Fibroblast of lung (primary cell): ENCODE measurements at regions not wholly inside any gene's neighbourhood (a gene's known extent, or its start where the extent isn't known, plus 50 kb on each side); places are given as distances from the start of the nearest gene placed in this dataset.

Source experiments
- DNase-seq, 2 donors: peaks; one replicate each; pipeline versions ENCODE4 v3.0.0 to v3.0.0-alpha.2; 2010; ENCODE audit warnings: low read depth in 2 of 2
- H2AFZ ChIP-seq: 2 replicates; pipeline ENCODE4 v1.5.1; 2012; ENCODE audit warnings: low read length, control low read depth, inconsistent platforms
- H3K27ac ChIP-seq: 2 replicates; pipeline ENCODE4 v1.5.1; 2011; ENCODE audit warnings: low read length, control low read depth; ENCODE audit not compliant: insufficient read depth
- H3K27me3 ChIP-seq: 2 replicates; pipeline ENCODE4 v1.5.1; 2011; ENCODE audit warnings: mild to moderate bottlenecking, low read length; ENCODE audit not compliant: control insufficient read depth, insufficient read depth
- H3K36me3 ChIP-seq: 2 replicates; pipeline ENCODE4 v1.5.1; 2011; ENCODE audit warnings: low read length; ENCODE audit not compliant: control insufficient read depth, insufficient read depth
- H3K4me1 ChIP-seq: 2 replicates; pipeline ENCODE4 v1.5.1; 2011; ENCODE audit warnings: low read length; ENCODE audit not compliant: control insufficient read depth, insufficient read depth; ENCODE audit errors: extremely low read depth
- H3K4me2 ChIP-seq: 2 replicates; pipeline ENCODE4 v1.5.1; 2011; ENCODE audit warnings: low read length, control low read depth; ENCODE audit not compliant: insufficient read depth; ENCODE audit errors: extremely low read depth
- H3K4me3 ChIP-seq, 4 experiments: fragments of 200-600 bp in 1 of 4; sonication (generic) in 1 of 4; replicated peaks in 1 of 4; 2 replicates each; pipeline ENCODE4 v1.5.1; 2011 to 2016; ENCODE audit warnings: low read length in 4 of 4, low read depth in 3 of 4, mild to moderate bottlenecking in 3 of 4, control low read depth in 2 of 4, inconsistent platforms in 1 of 4, mixed read lengths in 1 of 4; ENCODE audit not compliant: insufficient read depth in 1 of 4; ENCODE audit errors: control extremely low read depth in 1 of 4
- H3K79me2 ChIP-seq: 2 replicates; pipeline ENCODE4 v1.5.1; 2012; ENCODE audit warnings: mild to moderate bottlenecking, low read length, inconsistent platforms; ENCODE audit not compliant: control insufficient read depth, insufficient read depth
- H3K9ac ChIP-seq: 2 replicates; pipeline ENCODE4 v1.5.1; 2011; ENCODE audit warnings: mild to moderate bottlenecking, low read length, control low read depth; ENCODE audit not compliant: insufficient read depth
- H3K9me3 ChIP-seq: 2 replicates; pipeline ENCODE4 v1.5.1; 2012; ENCODE audit warnings: low read depth, low read length; ENCODE audit not compliant: control insufficient read depth, insufficient read depth
- H4K20me1 ChIP-seq: 2 replicates; pipeline ENCODE4 v1.5.1; 2011; ENCODE audit warnings: low read length; ENCODE audit not compliant: control insufficient read depth, insufficient read depth; ENCODE audit errors: extremely low read depth
- CTCF ChIP-seq, 2 donors: IDR thresholded peaks in 1 of 2; conservative IDR thresholded peaks in 1 of 2; 1 replicate in 1 of 2; 2 replicates in 1 of 2; pipeline ENCODE4 v1.5.1; 2011 to 2012; ENCODE audit warnings: low read length in 2 of 2, control low read depth in 1 of 2, inconsistent platforms in 1 of 2, low read depth in 1 of 2, mild to moderate bottlenecking in 1 of 2
- EZH2 ChIP-seq: IDR thresholded peaks from 2 replicates; pipeline ENCODE4 v1.5.1; 2012; ENCODE audit warnings: low read length, control low read depth, mild to moderate bottlenecking; ENCODE audit errors: missing control alignments

GRCh38 chr5:2549354-2549753 is 202.1 kb downstream of the IRX2 start:
- TF ChIP-seq CTCF (conservative IDR thresholded peaks at IDR 0.05 in 1 of 2, IDR thresholded peaks at IDR 0.05 in 1 of 2; ENCODE audit: low read depth in 1 of 2, low read length in 2 of 2) (no peak), EZH2 (no peak)
- H3K4me1 ChIP-seq, result no peaks in the 10 kb centered on the region
- DNase-seq, result no peak
- no peaks in the 10 kb centered on the region for H3K36me3 ChIP-seq
- H3K27me3 ChIP-seq, result no peaks in the 10 kb centered on the region
- H3K9ac ChIP-seq, result no peak overlapping the region
- no peak overlapping the region for H3K27ac ChIP-seq
- no peaks in the 10 kb centered on the region for H4K20me1 ChIP-seq
- no peak overlapping the region for H2AFZ ChIP-seq
- H3K4me2 ChIP-seq, result no peak overlapping the region
- no peak overlapping the region for H3K4me3 ChIP-seq
- no peaks in the 10 kb centered on the region for H3K79me2 ChIP-seq
- H3K9me3 ChIP-seq, result no peaks in the 10 kb centered on the region

GRCh38 chr5:2546938-2547337 is 204.5 kb downstream of the IRX2 start:
- no peak for TF ChIP-seq EZH2
- no peak for TF ChIP-seq CTCF (conservative IDR thresholded peaks at IDR 0.05 in 1 of 2, IDR thresholded peaks at IDR 0.05 in 1 of 2; ENCODE audit: low read depth in 1 of 2, low read length in 2 of 2)
- no peak for DNase-seq
- Histone ChIP-seq H3K79me2 (no peaks in the 10 kb centered on the region), H3K4me3 (no peak overlapping the region), H3K4me1 (no peaks in the 10 kb centered on the region), H3K4me2 (no peak overlapping the region), H3K36me3 (no peaks in the 10 kb centered on the region), H4K20me1 (no peaks in the 10 kb centered on the region), H2AFZ (no peak overlapping the region), H3K9me3 (no peaks in the 10 kb centered on the region), H3K27me3 (no peaks in the 10 kb centered on the region), H3K9ac (no peak overlapping the region), H3K27ac (no peak overlapping the region)

- Histone ChIP-seq H3K36me3 (no peaks in the 10 kb centered on the region), H4K20me1 (no peaks in the 10 kb centered on the region), H3K9ac (no peak overlapping the region), H3K27ac (no peak overlapping the region), H3K9me3 (peaks cover 2% of the 10 kb centered on the region), H3K27me3 (no peaks in the 10 kb centered on the region), H3K4me3 (no peak overlapping the region), H3K4me2 (no peak overlapping the region), H2AFZ (no peak overlapping the region), H3K79me2 (no peaks in the 10 kb centered on the region), H3K4me1 (no peaks in the 10 kb centered on the region)
- DNase-seq, result no peak
- TF ChIP-seq CTCF (conservative IDR thresholded peaks at IDR 0.05 in 1 of 2, IDR thresholded peaks at IDR 0.05 in 1 of 2; ENCODE audit: low read depth in 1 of 2, low read length in 2 of 2) (no peak), EZH2 (no peak)
Measured at GRCh38 chr5:2544003-2544402, 207.5 kb downstream of the IRX2 start.
